Calu3 (cell line): ENCODE measurements at regions not wholly inside any gene's neighbourhood (a gene's known extent, or its start where the extent isn't known, plus 50 kb on each side); places are given as distances from the start of the nearest gene placed in this dataset.

Experiments used
- BruUV-seq: library from RNA; stranded (reverse); fragments of 400-500 nt; replicated peaks from 2 replicates; lab custom pipeline; 2021; lab: Mats Ljungman, UMichigan
- CTCF ChIA-PET: fragments of 300-600 bp; sonication (Branson Sonifier 250); formaldehyde crosslinking; loops from one replicate; lab custom pipeline; 2022; ENCODE audit warnings: antibody characterized with exemption; lab: Charles Lee
- DNase-seq: peaks from one replicate; pipeline ENCODE4 v3.0.0; 2022
- H3K27ac Mint-ChIP-seq: one replicate; pipeline ENCODE4 v1.8.0; 2022; ENCODE audit warnings: mixed read lengths; ENCODE audit not compliant: unreplicated experiment
- H3K27me3 Mint-ChIP-seq: one replicate; pipeline ENCODE4 v1.8.0; 2022; ENCODE audit warnings: mixed read lengths; ENCODE audit not compliant: unreplicated experiment
- H3K36me3 Mint-ChIP-seq: one replicate; pipeline ENCODE4 v1.8.0; 2022; ENCODE audit warnings: mild to moderate bottlenecking, moderate library complexity, mixed read lengths; ENCODE audit not compliant: insufficient read depth, unreplicated experiment
- H3K4me1 Mint-ChIP-seq: one replicate; pipeline ENCODE4 v1.8.0; 2022; ENCODE audit warnings: mild to moderate bottlenecking, low read depth, mixed read lengths; ENCODE audit not compliant: unreplicated experiment
- H3K4me3 Mint-ChIP-seq: one replicate; pipeline ENCODE4 v1.8.0; 2022; ENCODE audit warnings: mild to moderate bottlenecking, low read depth, moderate library complexity, mixed read lengths; ENCODE audit not compliant: unreplicated experiment
- H3K9me3 Mint-ChIP-seq: one replicate; pipeline ENCODE4 v1.8.0; 2022; ENCODE audit warnings: low read depth, mixed read lengths; ENCODE audit not compliant: unreplicated experiment
- intact Hi-C: fragments of 100-400 bp; cut with micrococcal nuclease; formaldehyde crosslinking; loops from one replicate; pipeline ENCODE4 v1.10.0; 2022; ENCODE audit not compliant: unreplicated experiment
- TF ChIP-seq, protein P1 (sequence below): fragments of 200-600 bp; IDR thresholded peaks from one replicate; pipeline ENCODE4 v1.8.0; 2022; ENCODE audit warnings: antibody characterized with exemption; ENCODE audit not compliant: unreplicated experiment

DNA sequence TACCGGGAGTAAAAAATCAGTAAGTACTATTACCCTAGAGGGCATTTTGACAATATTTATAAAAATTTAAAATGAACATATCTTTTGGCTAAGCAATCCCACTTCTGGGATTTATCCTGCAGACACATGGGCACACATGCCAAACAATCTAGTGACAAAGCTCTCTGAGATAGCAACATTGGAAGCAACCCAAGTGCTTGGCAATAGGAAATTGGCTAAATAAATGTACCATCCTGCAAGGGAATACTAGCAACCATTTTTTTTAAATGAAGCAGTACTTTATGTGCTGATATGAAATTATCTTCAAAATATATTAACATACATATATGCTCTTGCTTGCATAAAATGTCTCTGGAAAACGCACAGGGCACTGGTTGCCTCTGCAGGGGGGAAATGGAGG is 133.8 kb downstream of the SNX5 start:
- no TSS peak for BruUV-seq
- CTCF ChIA-PET: no interaction called here
- intact Hi-C loops: no loop called here
- no peak overlapping the region for H3K4me3 Mint-ChIP-seq
- H3K27ac Mint-ChIP-seq: no peak overlapping the region
- TF ChIP-seq, protein P1, sequence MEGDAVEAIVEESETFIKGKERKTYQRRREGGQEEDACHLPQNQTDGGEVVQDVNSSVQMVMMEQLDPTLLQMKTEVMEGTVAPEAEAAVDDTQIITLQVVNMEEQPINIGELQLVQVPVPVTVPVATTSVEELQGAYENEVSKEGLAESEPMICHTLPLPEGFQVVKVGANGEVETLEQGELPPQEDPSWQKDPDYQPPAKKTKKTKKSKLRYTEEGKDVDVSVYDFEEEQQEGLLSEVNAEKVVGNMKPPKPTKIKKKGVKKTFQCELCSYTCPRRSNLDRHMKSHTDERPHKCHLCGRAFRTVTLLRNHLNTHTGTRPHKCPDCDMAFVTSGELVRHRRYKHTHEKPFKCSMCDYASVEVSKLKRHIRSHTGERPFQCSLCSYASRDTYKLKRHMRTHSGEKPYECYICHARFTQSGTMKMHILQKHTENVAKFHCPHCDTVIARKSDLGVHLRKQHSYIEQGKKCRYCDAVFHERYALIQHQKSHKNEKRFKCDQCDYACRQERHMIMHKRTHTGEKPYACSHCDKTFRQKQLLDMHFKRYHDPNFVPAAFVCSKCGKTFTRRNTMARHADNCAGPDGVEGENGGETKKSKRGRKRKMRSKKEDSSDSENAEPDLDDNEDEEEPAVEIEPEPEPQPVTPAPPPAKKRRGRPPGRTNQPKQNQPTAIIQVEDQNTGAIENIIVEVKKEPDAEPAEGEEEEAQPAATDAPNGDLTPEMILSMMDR: no peak
- H3K36me3 Mint-ChIP-seq: no peaks in the 10 kb centered on the region
- DNase-seq: no peak
- no peaks in the 10 kb centered on the region for H3K4me1 Mint-ChIP-seq
- H3K9me3 Mint-ChIP-seq: no peaks in the 10 kb centered on the region
- no peaks in the 10 kb centered on the region for H3K27me3 Mint-ChIP-seq

DNA sequence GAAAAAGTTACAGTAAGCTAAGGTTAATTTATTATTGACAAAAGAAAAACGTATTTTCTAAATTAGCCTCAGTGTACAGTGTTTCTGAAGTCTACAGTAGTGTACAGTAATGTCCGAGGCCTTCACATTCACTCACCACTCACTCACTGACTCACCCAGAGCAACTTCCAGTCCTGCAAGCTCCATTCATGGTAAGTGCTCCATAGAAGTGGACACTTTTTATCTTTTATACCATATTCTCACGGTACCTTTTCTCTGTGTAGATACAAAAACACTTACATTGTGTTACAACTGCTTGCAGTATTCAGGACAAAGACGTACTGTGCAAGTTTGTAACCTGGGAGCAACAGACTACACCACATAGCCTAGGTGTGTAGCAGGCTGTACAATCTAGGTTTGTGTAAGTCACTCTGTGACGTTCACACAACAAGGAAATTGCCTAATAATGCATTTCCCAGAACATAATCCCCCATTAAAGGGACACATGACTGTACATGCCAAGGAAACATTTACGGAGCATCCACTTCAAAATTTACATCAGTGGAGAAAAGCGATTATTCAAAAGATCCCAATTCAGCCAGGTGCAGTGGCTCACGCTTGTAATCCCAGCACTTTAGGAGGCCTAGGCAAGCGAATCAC is 133.4 kb downstream of the BANF2 start:
- CTCF ChIA-PET: no interaction called here
- no peaks in the 10 kb centered on the region for H3K9me3 Mint-ChIP-seq
- H3K27ac Mint-ChIP-seq: no peak overlapping the region
- no peaks in the 10 kb centered on the region for H3K27me3 Mint-ChIP-seq
- TF ChIP-seq, protein P1: no peak
- no peaks in the 10 kb centered on the region for H3K4me1 Mint-ChIP-seq
- H3K4me3 Mint-ChIP-seq: no peak overlapping the region
- no peak for DNase-seq
- no TSS peak for BruUV-seq
- intact Hi-C loops: no loop called here
- H3K36me3 Mint-ChIP-seq: no peaks in the 10 kb centered on the region

DNA sequence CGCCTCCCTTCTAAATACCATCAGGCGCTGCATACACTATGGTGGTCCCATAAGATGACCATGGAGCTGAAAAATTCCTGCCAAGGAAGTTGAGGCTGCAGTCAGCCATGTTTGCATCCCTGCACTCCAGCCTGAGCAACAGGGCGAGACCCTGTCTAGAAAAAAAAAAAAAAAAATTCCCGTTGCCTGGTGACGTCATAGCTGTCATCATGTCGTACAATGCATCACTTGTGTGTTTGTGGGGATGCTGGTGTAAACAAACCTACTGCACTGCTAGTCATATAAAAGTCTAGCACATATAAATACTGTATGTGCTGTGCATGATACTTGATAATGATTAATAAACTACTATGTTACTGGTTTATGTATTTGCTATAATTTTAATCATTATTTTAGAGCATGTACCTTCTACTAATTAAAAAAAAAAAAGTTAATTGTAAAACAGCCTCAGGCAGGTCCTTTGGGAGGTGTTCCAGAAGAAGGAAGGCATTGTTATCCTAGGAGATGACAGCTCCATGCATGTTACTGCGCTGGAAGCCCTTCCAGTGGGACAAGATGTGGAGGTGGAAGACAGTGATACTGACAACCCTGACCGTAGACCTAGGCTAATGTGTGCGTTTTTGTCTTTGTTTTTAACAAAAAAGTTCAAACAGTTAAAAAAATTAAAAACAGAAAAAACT is 132.6 kb downstream of the BANF2 start:
- DNase-seq: no peak
- CTCF ChIA-PET: no interaction called here
- Mint-ChIP-seq H3K4me1 (no peaks in the 10 kb centered on the region), H3K4me3 (no peak overlapping the region), H3K27me3 (no peaks in the 10 kb centered on the region), H3K27ac (no peak overlapping the region), H3K36me3 (no peaks in the 10 kb centered on the region), H3K9me3 (no peaks in the 10 kb centered on the region)
- TF ChIP-seq, protein P1: no peak
- intact Hi-C loops: no loop called here
- BruUV-seq: no TSS peak

DNA sequence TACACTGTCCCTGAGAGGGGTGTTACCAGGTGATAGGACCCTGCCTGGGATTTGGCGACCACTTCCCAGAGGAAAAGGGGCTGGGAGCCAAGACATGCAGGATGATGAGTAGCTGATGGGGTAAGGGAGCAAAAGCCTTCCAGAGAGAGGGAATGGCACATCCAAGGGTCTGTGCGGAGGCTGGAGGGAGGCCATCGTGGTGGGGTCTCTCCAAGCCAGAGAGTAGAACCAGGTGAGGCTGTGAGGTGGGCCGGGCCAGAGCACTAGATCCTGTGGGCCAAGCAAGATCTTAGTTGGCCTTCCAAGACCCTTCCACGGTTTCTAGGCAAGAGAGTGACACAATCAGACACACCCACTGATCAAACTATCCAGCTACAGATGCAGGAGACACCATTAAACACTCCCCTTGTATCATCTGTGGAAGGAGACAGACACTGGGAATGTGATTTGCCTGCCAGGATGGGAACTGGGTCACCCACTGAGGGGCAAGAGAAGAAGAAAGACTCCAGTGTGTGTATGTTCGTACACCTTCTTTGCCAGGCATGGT is 128.9 kb downstream of the BANF2 start:
- no TSS peak for BruUV-seq
- H3K9me3 Mint-ChIP-seq: no peaks in the 10 kb centered on the region
- H3K4me1 Mint-ChIP-seq: peaks cover 6% of the 10 kb centered on the region
- H3K27ac Mint-ChIP-seq: no peak overlapping the region
- intact Hi-C loops: no loop called here
- no peaks in the 10 kb centered on the region for H3K36me3 Mint-ChIP-seq
- no peak for DNase-seq
- CTCF ChIA-PET: no interaction called here
- no peaks in the 10 kb centered on the region for H3K27me3 Mint-ChIP-seq
- TF ChIP-seq, protein P1: no peak
- H3K4me3 Mint-ChIP-seq: no peak overlapping the region
